Caco-2 (cell line): ENCODE measurements at regions not wholly inside any gene's neighbourhood (a gene's known extent, or its start where the extent isn't known, plus 50 kb on each side); places are given as distances from the start of the nearest gene placed in this dataset.

Experiments
- BruUV-seq: library from RNA; stranded (reverse); fragments of 400-500 nt; replicated peaks from 2 replicates; lab custom pipeline; 2021; lab: Mats Ljungman, UMichigan
- CTCF ChIA-PET: fragments of 300-600 bp; sonication (Branson Sonifier 250); formaldehyde crosslinking; loops from one replicate; lab custom pipeline; 2022; ENCODE audit warnings: antibody characterized with exemption; lab: Charles Lee
- POLR2A ChIA-PET: fragments of 300-600 bp; sonication (Branson Sonifier 250); formaldehyde crosslinking; loops from one replicate; lab custom pipeline; 2022; ENCODE audit warnings: antibody characterized with exemption; lab: Charles Lee
- DNase-seq, 2 experiments: peaks; one replicate each; pipeline versions ENCODE4 v3.0.0 to v3.0.0-alpha.2; 2020 to 2022
- H3K27me3 ChIP-seq: replicated peaks from 2 replicates; pipeline ENCODE4 v1.6.0; 2011; ENCODE audit warnings: low read length; ENCODE audit not compliant: control insufficient read depth, insufficient read depth
- H3K36me3 ChIP-seq: 2 replicates; pipeline ENCODE4 v1.5.1; 2011; ENCODE audit warnings: low read length; ENCODE audit not compliant: control insufficient read depth, insufficient read depth
- H3K4me1 ChIP-seq: fragments of 250-450 bp; sonication (Bioruptor Pico); 2 replicates; pipeline ENCODE4 v1.5.1; 2020; ENCODE audit warnings: mild to moderate bottlenecking
- H3K4me3 ChIP-seq: 2 replicates; pipeline ENCODE4 v1.5.1; 2011; ENCODE audit warnings: low read depth, mild to moderate bottlenecking, control low read depth, low read length
- H3K9me3 ChIP-seq: fragments of 250-450 bp; sonication (Bioruptor Pico); 2 replicates; pipeline ENCODE4 v1.5.1; 2020; ENCODE audit warnings: mild to moderate bottlenecking, moderate library complexity
- H3K27ac Mint-ChIP-seq: one replicate; pipeline ENCODE4 v1.8.0; 2022; ENCODE audit warnings: mixed read lengths; ENCODE audit not compliant: unreplicated experiment
- H3K27me3 Mint-ChIP-seq: one replicate; pipeline ENCODE4 v1.8.0; 2022; ENCODE audit warnings: mixed read lengths; ENCODE audit not compliant: insufficient read depth, unreplicated experiment
- H3K36me3 Mint-ChIP-seq: one replicate; pipeline ENCODE4 v1.8.0; 2022; ENCODE audit warnings: mild to moderate bottlenecking, mixed read lengths; ENCODE audit not compliant: insufficient read depth, unreplicated experiment
- H3K4me1 Mint-ChIP-seq: one replicate; pipeline ENCODE4 v1.8.0; 2022; ENCODE audit warnings: low read depth, mixed read lengths; ENCODE audit not compliant: unreplicated experiment
- H3K4me3 Mint-ChIP-seq: one replicate; pipeline ENCODE4 v1.8.0; 2022; ENCODE audit warnings: mild to moderate bottlenecking, moderate library complexity, mixed read lengths; ENCODE audit not compliant: unreplicated experiment
- H3K9me3 Mint-ChIP-seq: one replicate; pipeline ENCODE4 v1.8.0; 2022; ENCODE audit warnings: mixed read lengths; ENCODE audit not compliant: unreplicated experiment
- intact Hi-C: fragments of 100-400 bp; cut with micrococcal nuclease; formaldehyde crosslinking; loops from one replicate; pipeline ENCODE4 v1.10.0; 2022; ENCODE audit not compliant: unreplicated experiment
- TF ChIP-seq, protein P1 (sequence below), 2 experiments: fragments of 200-600 bp in 1 of 2; IDR thresholded peaks; 1 replicate in 1 of 2; 2 replicates in 1 of 2; pipeline versions ENCODE4 v1.5.1 to v1.8.0; 2011 to 2022; ENCODE audit warnings: antibody characterized with exemption in 1 of 2, control low read depth in 1 of 2, inconsistent platforms in 1 of 2, low read depth in 1 of 2, low read length in 1 of 2, mild to moderate bottlenecking in 1 of 2, moderate library complexity in 1 of 2; ENCODE audit not compliant: insufficient read depth in 1 of 2, severe bottlenecking in 1 of 2, unreplicated experiment in 1 of 2

DNA sequence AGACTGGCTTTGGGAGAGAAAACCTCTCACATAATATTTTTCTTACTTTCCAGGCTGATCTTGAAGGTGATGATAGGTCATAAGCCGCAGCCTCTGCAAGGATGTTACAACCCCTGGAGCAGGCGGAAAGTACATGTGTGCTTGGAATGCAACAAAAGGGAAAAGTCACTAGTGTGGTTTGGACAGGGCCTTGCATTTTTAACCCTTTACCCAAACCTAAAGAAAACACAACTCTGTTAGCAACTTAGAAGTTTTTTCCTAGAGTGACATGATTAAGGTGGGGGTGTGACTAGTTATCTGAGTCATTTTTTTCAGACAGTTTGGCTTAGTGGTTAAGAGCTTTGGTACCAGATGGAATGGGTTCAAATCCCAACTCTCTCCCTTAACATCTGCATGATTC is 97.0 kb downstream of the TMEM30B start:
- intact Hi-C loops: no loop called here
- POLR2A ChIA-PET: no interaction called here
- H3K27ac Mint-ChIP-seq: no peak overlapping the region

GRCh38 chr14:61183196-61183885 is 97.8 kb downstream of the TMEM30B start:
- CTCF ChIA-PET: no interaction called here
- no peaks in the 10 kb centered on the region for H3K27me3 ChIP-seq
- H3K4me1 ChIP-seq: peaks cover 6% of the 10 kb centered on the region
- TF ChIP-seq, protein P1, sequence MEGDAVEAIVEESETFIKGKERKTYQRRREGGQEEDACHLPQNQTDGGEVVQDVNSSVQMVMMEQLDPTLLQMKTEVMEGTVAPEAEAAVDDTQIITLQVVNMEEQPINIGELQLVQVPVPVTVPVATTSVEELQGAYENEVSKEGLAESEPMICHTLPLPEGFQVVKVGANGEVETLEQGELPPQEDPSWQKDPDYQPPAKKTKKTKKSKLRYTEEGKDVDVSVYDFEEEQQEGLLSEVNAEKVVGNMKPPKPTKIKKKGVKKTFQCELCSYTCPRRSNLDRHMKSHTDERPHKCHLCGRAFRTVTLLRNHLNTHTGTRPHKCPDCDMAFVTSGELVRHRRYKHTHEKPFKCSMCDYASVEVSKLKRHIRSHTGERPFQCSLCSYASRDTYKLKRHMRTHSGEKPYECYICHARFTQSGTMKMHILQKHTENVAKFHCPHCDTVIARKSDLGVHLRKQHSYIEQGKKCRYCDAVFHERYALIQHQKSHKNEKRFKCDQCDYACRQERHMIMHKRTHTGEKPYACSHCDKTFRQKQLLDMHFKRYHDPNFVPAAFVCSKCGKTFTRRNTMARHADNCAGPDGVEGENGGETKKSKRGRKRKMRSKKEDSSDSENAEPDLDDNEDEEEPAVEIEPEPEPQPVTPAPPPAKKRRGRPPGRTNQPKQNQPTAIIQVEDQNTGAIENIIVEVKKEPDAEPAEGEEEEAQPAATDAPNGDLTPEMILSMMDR (IDR thresholded peaks at IDR 0.05; ENCODE audit: insufficient read depth in 1 of 2, low read depth in 1 of 2, low read length in 1 of 2, severe bottlenecking in 1 of 2, unreplicated experiment in 1 of 2): no peak
- Mint-ChIP-seq H3K9me3 (no peaks in the 10 kb centered on the region), H3K27me3 (no peaks in the 10 kb centered on the region), H3K27ac (no peak overlapping the region), H3K4me3 (no peak overlapping the region), H3K36me3 (no peaks in the 10 kb centered on the region), H3K4me1 (peaks cover under 1% of the 10 kb centered on the region)
- POLR2A ChIA-PET: no interaction called here
- H3K9me3 ChIP-seq: no peaks in the 10 kb centered on the region
- no TSS peak for BruUV-seq
- H3K36me3 ChIP-seq: no peaks in the 10 kb centered on the region
- no peak for DNase-seq
- intact Hi-C loops: no loop called here
- H3K4me3 ChIP-seq: no peak overlapping the region

More for the DNA sequence above, 97.0 kb downstream of the TMEM30B start:
- Histone ChIP-seq H3K27me3 (no peaks in the 10 kb centered on the region), H3K4me3 (no peak overlapping the region), H3K9me3 (no peaks in the 10 kb centered on the region), H3K4me1 (peaks cover 2% of the 10 kb centered on the region; the same call in 1 of the 2 replicates), H3K36me3 (no peaks in the 10 kb centered on the region)
- no TSS peak for BruUV-seq
- H3K27me3 Mint-ChIP-seq: no peaks in the 10 kb centered on the region
- peaks cover under 1% of the 10 kb centered on the region for H3K4me1 Mint-ChIP-seq
- H3K36me3 Mint-ChIP-seq: no peaks in the 10 kb centered on the region
- no peak for DNase-seq
- no peak overlapping the region for H3K4me3 Mint-ChIP-seq
- TF ChIP-seq, protein P1 (IDR thresholded peaks at IDR 0.05; ENCODE audit: insufficient read depth in 1 of 2, low read depth in 1 of 2, low read length in 1 of 2, severe bottlenecking in 1 of 2, unreplicated experiment in 1 of 2): no peak
- CTCF ChIA-PET: no interaction called here
- no peaks in the 10 kb centered on the region for H3K9me3 Mint-ChIP-seq

DNA sequence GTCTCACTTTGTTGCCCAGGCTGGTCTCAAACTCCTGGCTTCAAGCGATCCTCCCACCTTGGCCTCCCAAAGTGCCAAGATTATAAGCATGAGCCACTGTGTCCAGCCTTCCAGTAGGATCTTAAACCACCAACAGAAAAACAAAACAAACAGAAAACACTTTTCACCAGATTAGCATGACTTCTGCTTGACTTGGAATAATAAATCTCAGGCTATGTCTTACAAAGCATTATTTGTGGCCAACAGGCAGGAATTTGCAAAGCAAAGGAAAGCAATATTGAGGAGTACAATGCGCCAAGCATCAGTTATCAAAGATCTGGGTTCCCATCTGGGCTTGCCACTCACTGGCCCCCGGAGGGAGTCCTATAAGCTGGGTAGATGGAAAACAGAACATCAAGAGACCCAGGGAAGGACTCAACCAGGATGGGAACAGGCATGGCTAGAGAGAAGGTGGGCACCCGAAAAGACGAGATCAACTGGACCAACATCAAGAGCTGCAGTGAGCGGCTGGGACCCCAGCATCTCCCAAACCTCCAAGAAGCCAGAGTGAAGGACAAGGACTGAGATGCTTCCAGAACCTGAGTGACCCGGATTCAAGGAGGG is 101.2 kb downstream of the TMEM30B start:
- intact Hi-C loops: no loop called here
- no peaks in the 10 kb centered on the region for H3K9me3 Mint-ChIP-seq
- no peak for DNase-seq
- ChIA-PET POLR2A (no interaction called here), CTCF (no interaction called here)
- Histone ChIP-seq H3K9me3 (no peaks in the 10 kb centered on the region), H3K4me3 (no peak overlapping the region), H3K4me1 (peaks cover 6% of the 10 kb centered on the region), H3K36me3 (no peaks in the 10 kb centered on the region), H3K27me3 (no peaks in the 10 kb centered on the region)
- no peaks in the 10 kb centered on the region for H3K27me3 Mint-ChIP-seq
- TF ChIP-seq, protein P1 (IDR thresholded peaks at IDR 0.05; ENCODE audit: insufficient read depth in 1 of 2, low read depth in 1 of 2, low read length in 1 of 2, severe bottlenecking in 1 of 2, unreplicated experiment in 1 of 2): no peak
- no peaks in the 10 kb centered on the region for H3K36me3 Mint-ChIP-seq
- H3K27ac Mint-ChIP-seq: no peak overlapping the region
- no peak overlapping the region for H3K4me3 Mint-ChIP-seq
- BruUV-seq: no TSS peak
- H3K4me1 Mint-ChIP-seq: peaks cover 7% of the 10 kb centered on the region
